GM20000 (cell line): ENCODE measurements at regions not wholly inside any gene's neighbourhood (a gene's known extent, or its start where the extent isn't known, plus 50 kb on each side); places are given as distances from the start of the nearest gene placed in this dataset.

ENCODE experiments used
- DNase-seq: peaks from one replicate; pipeline ENCODE4 v3.0.0; 2012; ENCODE audit warnings: low spot score
- TF ChIP-seq, protein P1 (sequence below): IDR thresholded peaks from 2 replicates; pipeline ENCODE4 v1.5.1; 2012; ENCODE audit warnings: mild to moderate bottlenecking, control low read depth; ENCODE audit errors: extremely low read depth, missing control alignments

DNA sequence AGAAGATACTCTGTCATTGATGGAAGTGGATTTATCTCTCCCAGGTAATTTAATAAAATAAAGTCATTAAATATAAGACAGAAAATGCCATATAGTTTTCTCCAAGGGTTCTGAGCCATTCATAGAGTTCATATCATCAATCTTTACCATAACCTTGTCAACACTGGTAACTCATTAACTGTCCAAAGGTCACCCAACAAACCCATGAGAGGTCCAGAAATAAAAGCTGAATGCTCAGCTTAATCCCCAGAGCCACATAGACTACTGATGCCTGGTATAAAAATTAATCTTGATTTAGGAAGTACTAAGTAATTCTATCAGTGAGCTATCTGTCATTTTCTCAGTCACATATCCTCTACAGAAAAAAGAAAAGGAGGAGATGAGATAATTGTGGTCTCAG, 903.0 kb upstream of the DDX18 start:
- DNase-seq, result no peak
- TF ChIP-seq, protein P1, sequence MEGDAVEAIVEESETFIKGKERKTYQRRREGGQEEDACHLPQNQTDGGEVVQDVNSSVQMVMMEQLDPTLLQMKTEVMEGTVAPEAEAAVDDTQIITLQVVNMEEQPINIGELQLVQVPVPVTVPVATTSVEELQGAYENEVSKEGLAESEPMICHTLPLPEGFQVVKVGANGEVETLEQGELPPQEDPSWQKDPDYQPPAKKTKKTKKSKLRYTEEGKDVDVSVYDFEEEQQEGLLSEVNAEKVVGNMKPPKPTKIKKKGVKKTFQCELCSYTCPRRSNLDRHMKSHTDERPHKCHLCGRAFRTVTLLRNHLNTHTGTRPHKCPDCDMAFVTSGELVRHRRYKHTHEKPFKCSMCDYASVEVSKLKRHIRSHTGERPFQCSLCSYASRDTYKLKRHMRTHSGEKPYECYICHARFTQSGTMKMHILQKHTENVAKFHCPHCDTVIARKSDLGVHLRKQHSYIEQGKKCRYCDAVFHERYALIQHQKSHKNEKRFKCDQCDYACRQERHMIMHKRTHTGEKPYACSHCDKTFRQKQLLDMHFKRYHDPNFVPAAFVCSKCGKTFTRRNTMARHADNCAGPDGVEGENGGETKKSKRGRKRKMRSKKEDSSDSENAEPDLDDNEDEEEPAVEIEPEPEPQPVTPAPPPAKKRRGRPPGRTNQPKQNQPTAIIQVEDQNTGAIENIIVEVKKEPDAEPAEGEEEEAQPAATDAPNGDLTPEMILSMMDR, result no peak

GRCh38 chr2:116915673-116916072, 898.8 kb upstream of the DDX18 start:
- no peak for DNase-seq
- TF ChIP-seq, protein P1, result no peak

GRCh38 chr2:116917196-116917595, 897.3 kb upstream of the DDX18 start:
- TF ChIP-seq, protein P1, result no peak
- DNase-seq, result no peak

DNA sequence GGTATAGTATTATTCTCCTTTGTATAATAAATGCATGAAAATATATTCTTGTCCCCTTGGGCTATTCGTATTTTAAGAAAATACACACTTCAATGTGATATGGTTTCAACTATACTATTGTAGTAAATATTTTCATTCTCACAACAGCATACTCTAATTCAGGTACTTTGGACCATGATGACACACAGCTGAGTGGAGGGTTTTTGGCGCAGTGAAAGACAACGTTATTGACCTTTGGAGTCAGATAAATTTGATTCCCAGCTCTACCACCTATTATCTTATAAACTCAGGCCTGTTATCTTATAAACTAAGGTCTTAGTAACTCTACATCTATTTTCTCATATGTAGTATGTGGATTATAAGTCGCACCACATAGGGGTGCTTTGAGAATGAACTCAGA, 895.9 kb upstream of the DDX18 start:
- DNase-seq, result no peak
- TF ChIP-seq, protein P1, result no peak

- TF ChIP-seq, protein P1, result no peak
- no peak for DNase-seq
These were observed 892.1 kb upstream of the DDX18 start for GRCh38 chr2:116922414-116922813.

DNA sequence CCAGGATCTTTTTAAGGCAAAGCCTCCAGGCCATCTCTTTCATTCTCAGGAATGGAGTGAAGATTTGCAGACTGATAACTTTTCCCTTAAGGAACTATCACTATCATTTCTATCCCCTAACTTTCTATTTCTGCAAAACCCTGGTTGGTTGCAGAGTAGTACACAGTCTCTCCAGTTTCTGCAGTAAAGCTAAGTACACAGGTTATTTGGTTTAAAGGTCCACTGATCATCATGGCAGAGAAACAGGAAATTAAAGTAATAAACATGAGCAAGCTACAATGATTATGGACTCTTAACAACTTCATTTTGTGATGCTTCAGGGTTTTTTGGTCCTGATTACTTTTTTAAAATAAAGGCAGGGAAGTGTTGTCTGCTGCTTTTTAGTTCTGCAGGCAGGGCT, 890.0 kb upstream of the DDX18 start:
- DNase-seq, result no peak
- TF ChIP-seq, protein P1, result no peak

DNA sequence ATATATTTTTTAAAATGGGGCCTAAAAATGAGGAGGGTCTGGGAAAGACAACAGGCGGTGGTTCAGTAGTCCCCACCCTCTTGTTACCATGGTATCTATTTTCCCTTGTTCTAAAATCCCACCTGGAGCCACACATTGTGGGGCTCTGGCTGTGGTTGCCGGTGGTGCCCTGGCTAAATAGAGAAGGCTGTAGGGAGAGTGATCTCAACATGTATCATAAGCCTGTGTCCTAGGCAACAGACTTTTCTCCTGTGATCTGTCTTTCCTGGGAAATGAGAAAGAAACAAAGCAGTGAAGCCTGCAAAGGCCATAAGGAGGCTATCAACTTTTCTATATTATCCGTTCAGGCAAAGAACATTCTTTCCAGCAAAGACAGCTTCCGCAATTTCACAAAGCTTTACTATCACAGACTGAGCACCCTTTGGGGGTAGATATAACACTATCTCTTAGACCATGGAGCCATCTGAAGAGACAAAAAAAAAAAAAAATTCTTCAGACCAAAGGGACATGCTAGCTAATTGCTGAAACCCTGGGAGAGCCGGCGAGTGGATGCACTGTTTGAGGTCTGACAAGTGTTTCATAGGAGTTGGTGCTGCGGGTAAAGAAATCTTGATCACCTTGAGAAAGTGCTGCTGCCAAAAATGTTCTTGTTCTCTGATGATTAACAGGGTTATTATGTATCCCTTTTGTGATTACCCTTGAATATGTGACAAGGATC, 879.2 kb upstream of the DDX18 start:
- no peak for DNase-seq
- TF ChIP-seq, protein P1, result no peak
